ENCODE measurements at regions not wholly inside any gene's neighbourhood (a gene's known extent, or its start where the extent isn't known, plus 50 kb on each side); places are given as distances from the start of the nearest gene placed in this dataset.

GRCh38 chr7:96819111-96819700, 109.6 kb upstream of the SEM1 start:
- TF ChIP-seq GATA2 (IDR thresholded peaks at IDR 0.05; ENCODE audit: low read depth, low read length) (no peak), GATA3 (IDR thresholded peaks at IDR 0.05; ENCODE audit: low read depth, low read length) (no peak)

- no peak for TF ChIP-seq GATA2 (IDR thresholded peaks at IDR 0.05; ENCODE audit: low read depth, low read length)
- TF ChIP-seq GATA3 (IDR thresholded peaks at IDR 0.05; ENCODE audit: low read depth, low read length), result no peak
These were observed 113.2 kb upstream of the SEM1 start for GRCh38 chr7:96822824-96823223.

GRCh38 chr7:96823274-96823673, 113.6 kb upstream of the SEM1 start:
- no peak for TF ChIP-seq GATA2 (IDR thresholded peaks at IDR 0.05; ENCODE audit: low read depth, low read length)
- TF ChIP-seq GATA3 (IDR thresholded peaks at IDR 0.05; ENCODE audit: low read depth, low read length), result no peak

- TF ChIP-seq GATA3 (IDR thresholded peaks at IDR 0.05; ENCODE audit: low read depth, low read length), result no peak
- no peak for TF ChIP-seq GATA2 (IDR thresholded peaks at IDR 0.05; ENCODE audit: low read depth, low read length)
These were observed 115.0 kb upstream of the SEM1 start for GRCh38 chr7:96824686-96825085.

GRCh38 chr7:96825285-96825684, 115.6 kb upstream of the SEM1 start:
- no peak for TF ChIP-seq GATA3 (IDR thresholded peaks at IDR 0.05; ENCODE audit: low read depth, low read length)
- TF ChIP-seq GATA2 (IDR thresholded peaks at IDR 0.05; ENCODE audit: low read depth, low read length), result no peak

GRCh38 chr7:96826089-96826488, 116.4 kb upstream of the SEM1 start:
- TF ChIP-seq GATA3 (IDR thresholded peaks at IDR 0.05; ENCODE audit: low read depth, low read length) (no peak), GATA2 (IDR thresholded peaks at IDR 0.05; ENCODE audit: low read depth, low read length) (no peak)

GRCh38 chr7:96827701-96828100, 118.1 kb upstream of the SEM1 start:
- TF ChIP-seq GATA2 (IDR thresholded peaks at IDR 0.05; ENCODE audit: low read depth, low read length) (no peak), GATA3 (IDR thresholded peaks at IDR 0.05; ENCODE audit: low read depth, low read length) (no peak)

GRCh38 chr7:96831446-96831845, 121.8 kb upstream of the SEM1 start:
- no peak for TF ChIP-seq GATA2 (IDR thresholded peaks at IDR 0.05; ENCODE audit: low read depth, low read length)
- TF ChIP-seq GATA3 (IDR thresholded peaks at IDR 0.05; ENCODE audit: low read depth, low read length), result no peak

- TF ChIP-seq GATA2 (IDR thresholded peaks at IDR 0.05; ENCODE audit: low read depth, low read length) (no peak), GATA3 (IDR thresholded peaks at IDR 0.05; ENCODE audit: low read depth, low read length) (no peak)
These were observed 122.5 kb upstream of the SEM1 start for GRCh38 chr7:96832092-96832662.

- TF ChIP-seq GATA2 (IDR thresholded peaks at IDR 0.05; ENCODE audit: low read depth, low read length) (no peak), GATA3 (IDR thresholded peaks at IDR 0.05; ENCODE audit: low read depth, low read length) (no peak)
These were observed 124.2 kb upstream of the SEM1 start for GRCh38 chr7:96833676-96834453.

- TF ChIP-seq GATA3 (IDR thresholded peaks at IDR 0.05; ENCODE audit: low read depth, low read length) (no peak), GATA2 (IDR thresholded peaks at IDR 0.05; ENCODE audit: low read depth, low read length) (no peak)
These were observed 126.8 kb upstream of the SEM1 start for GRCh38 chr7:96836456-96836855.

- no peak for TF ChIP-seq GATA3 (IDR thresholded peaks at IDR 0.05; ENCODE audit: low read depth, low read length)
- TF ChIP-seq GATA2 (IDR thresholded peaks at IDR 0.05; ENCODE audit: low read depth, low read length), result no peak
These were observed 127.9 kb upstream of the SEM1 start for GRCh38 chr7:96837593-96837992.

- TF ChIP-seq GATA2 (IDR thresholded peaks at IDR 0.05; ENCODE audit: low read depth, low read length) (no peak), GATA3 (IDR thresholded peaks at IDR 0.05; ENCODE audit: low read depth, low read length) (no peak)
These were observed 128.8 kb upstream of the SEM1 start for GRCh38 chr7:96838481-96838880.

GRCh38 chr7:96855139-96855538, 145.5 kb upstream of the SEM1 start:
- TF ChIP-seq GATA3 (IDR thresholded peaks at IDR 0.05; ENCODE audit: low read depth, low read length) (no peak), GATA2 (IDR thresholded peaks at IDR 0.05; ENCODE audit: low read depth, low read length) (no peak)

GRCh38 chr7:96855691-96856090, 146.0 kb upstream of the SEM1 start:
- TF ChIP-seq GATA2 (IDR thresholded peaks at IDR 0.05; ENCODE audit: low read depth, low read length), result no peak
- no peak for TF ChIP-seq GATA3 (IDR thresholded peaks at IDR 0.05; ENCODE audit: low read depth, low read length)
